Osteocyte (in vitro differentiated cells): ENCODE measurements at regions not wholly inside any gene's neighbourhood (a gene's known extent, or its start where the extent isn't known, plus 50 kb on each side); places are given as distances from the start of the nearest gene placed in this dataset.

Experiments
- DNase-seq: peaks from one replicate; pipeline ENCODE4 v3.0.0; 2021; ENCODE audit warnings: mixed read lengths; ENCODE audit not compliant: unreplicated experiment; ENCODE audit errors: extremely low spot score
- H3K27ac Mint-ChIP-seq: one replicate; pipeline ENCODE4 v1.8.0; 2021; ENCODE audit warnings: mild to moderate bottlenecking, mixed read lengths; ENCODE audit not compliant: unreplicated experiment
- H3K27me3 Mint-ChIP-seq: one replicate; pipeline ENCODE4 v1.8.0; 2021; ENCODE audit warnings: mixed read lengths; ENCODE audit not compliant: unreplicated experiment
- H3K36me3 Mint-ChIP-seq: one replicate; pipeline ENCODE4 v1.8.0; 2021; ENCODE audit warnings: mixed read lengths; ENCODE audit not compliant: unreplicated experiment
- H3K4me1 Mint-ChIP-seq: one replicate; pipeline ENCODE4 v1.8.0; 2021; ENCODE audit warnings: mixed read lengths; ENCODE audit not compliant: unreplicated experiment
- H3K4me3 Mint-ChIP-seq: one replicate; pipeline ENCODE4 v1.8.0; 2021; ENCODE audit warnings: mild to moderate bottlenecking, moderate library complexity, mixed read lengths; ENCODE audit not compliant: unreplicated experiment
- H3K9me3 Mint-ChIP-seq: one replicate; pipeline ENCODE4 v1.8.0; 2021; ENCODE audit warnings: mixed read lengths; ENCODE audit not compliant: unreplicated experiment
- TF ChIP-seq, protein P1 (sequence below): fragments of 200-600 bp; sonication (generic); IDR thresholded peaks from 2 replicates; pipeline ENCODE4 v1.5.0; 2021; ENCODE audit warnings: antibody characterized with exemption, mild to moderate bottlenecking, moderate library complexity

DNA sequence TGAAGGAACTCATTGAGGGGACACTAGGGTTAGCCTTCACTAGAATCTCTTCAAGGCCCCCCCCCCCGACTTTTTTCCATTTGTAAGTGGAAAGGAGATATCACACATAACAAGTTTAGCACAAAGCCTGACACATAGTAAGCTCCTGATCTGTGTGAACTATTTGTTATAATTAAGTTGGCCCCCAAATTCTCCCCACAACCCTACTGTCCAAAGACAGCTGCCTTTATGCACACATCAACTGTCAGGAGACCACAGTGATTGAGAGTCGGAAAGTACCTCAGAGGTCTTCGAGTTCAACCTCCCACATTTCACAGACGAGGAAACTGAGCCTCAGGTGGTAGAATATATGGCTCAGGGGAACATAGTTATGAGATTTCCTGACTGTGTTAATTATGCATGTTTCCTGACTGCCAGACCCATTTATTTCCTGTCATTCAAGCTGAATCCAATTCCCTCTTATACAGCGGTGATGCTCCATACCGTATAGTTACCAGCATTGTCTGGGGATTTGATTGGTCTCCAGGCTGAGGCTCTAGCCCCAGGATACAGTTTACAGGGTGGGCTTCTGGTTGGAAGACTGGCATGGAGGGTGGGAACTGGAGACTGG is 227.4 kb upstream of the CMC1 start:
- TF ChIP-seq, protein P1, sequence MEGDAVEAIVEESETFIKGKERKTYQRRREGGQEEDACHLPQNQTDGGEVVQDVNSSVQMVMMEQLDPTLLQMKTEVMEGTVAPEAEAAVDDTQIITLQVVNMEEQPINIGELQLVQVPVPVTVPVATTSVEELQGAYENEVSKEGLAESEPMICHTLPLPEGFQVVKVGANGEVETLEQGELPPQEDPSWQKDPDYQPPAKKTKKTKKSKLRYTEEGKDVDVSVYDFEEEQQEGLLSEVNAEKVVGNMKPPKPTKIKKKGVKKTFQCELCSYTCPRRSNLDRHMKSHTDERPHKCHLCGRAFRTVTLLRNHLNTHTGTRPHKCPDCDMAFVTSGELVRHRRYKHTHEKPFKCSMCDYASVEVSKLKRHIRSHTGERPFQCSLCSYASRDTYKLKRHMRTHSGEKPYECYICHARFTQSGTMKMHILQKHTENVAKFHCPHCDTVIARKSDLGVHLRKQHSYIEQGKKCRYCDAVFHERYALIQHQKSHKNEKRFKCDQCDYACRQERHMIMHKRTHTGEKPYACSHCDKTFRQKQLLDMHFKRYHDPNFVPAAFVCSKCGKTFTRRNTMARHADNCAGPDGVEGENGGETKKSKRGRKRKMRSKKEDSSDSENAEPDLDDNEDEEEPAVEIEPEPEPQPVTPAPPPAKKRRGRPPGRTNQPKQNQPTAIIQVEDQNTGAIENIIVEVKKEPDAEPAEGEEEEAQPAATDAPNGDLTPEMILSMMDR = no peak
- H3K4me3 Mint-ChIP-seq = no peak overlapping the region
- no peaks in the 10 kb centered on the region for H3K27me3 Mint-ChIP-seq
- H3K9me3 Mint-ChIP-seq = no peaks in the 10 kb centered on the region
- no peak overlapping the region for H3K27ac Mint-ChIP-seq
- no peaks in the 10 kb centered on the region for H3K4me1 Mint-ChIP-seq
- H3K36me3 Mint-ChIP-seq = no peaks in the 10 kb centered on the region
- DNase-seq = no peak

DNA sequence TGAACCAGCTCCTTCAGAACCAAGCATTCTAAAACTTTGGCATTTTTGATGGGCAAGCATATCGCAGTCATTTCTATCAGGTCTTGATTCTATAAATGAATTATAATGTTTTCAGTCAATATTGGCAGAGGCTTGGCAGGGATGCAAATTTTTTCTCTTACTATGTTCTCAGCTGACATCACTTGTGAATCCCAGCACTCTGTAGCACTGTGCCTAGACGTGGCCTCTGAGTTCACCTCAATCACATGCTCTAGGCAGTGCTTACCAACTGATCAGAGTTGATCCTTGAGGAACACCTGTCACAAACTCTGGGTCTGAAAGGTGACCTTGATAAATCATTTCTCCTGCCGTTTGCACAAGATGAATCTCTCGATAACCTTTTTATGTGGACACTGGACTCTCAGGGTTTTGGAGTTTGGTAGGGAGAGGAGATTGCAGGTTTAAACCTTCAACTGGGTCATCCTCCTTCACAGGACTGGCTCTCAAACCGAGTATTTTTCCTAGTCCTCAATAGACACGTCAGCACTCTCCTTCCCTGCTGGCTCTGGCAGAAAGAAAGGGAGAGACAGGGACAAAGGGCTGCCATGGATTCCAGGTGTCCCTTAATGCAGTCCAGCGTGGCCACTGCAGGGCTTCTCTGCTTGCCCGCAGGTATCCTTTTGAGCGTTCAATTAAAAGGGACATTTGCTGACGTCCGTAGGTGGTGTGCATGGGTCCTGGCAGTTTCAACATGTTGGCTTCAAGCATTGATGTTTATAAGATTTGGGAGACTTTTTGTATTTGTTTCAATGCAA is 222.3 kb upstream of the CMC1 start:
- H3K4me3 Mint-ChIP-seq = no peak overlapping the region
- peaks cover 2% of the 10 kb centered on the region for H3K36me3 Mint-ChIP-seq
- H3K4me1 Mint-ChIP-seq = no peaks in the 10 kb centered on the region
- DNase-seq = no peak
- H3K27me3 Mint-ChIP-seq = no peaks in the 10 kb centered on the region
- peaks cover 7% of the 10 kb centered on the region for H3K9me3 Mint-ChIP-seq
- TF ChIP-seq, protein P1 = no peak
- no peak overlapping the region for H3K27ac Mint-ChIP-seq

DNA sequence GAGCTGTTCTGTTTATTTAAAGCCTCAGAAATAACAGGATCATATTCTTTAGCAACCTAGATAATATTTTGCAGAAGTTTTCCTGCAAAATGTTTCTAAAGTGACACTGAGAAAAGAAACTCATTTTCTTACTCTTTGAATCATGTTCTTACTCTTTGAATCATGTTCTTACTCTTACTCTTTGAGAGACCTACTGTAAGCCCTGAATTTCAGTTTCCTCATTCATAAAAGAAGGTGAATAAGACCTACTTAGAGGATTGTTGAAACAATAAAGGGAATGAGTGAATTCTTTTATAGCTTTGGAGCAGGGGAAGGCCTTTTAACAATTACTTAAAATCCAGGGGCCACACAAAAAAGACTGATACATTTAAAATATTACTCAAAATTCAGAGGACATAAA is 221.7 kb upstream of the CMC1 start:
- Mint-ChIP-seq H3K9me3 (peaks cover 8% of the 10 kb centered on the region), H3K27me3 (no peaks in the 10 kb centered on the region), H3K36me3 (peaks cover 2% of the 10 kb centered on the region), H3K4me1 (no peaks in the 10 kb centered on the region), H3K4me3 (no peak overlapping the region), H3K27ac (no peak overlapping the region)
- TF ChIP-seq, protein P1 = no peak
- DNase-seq = no peak

DNA sequence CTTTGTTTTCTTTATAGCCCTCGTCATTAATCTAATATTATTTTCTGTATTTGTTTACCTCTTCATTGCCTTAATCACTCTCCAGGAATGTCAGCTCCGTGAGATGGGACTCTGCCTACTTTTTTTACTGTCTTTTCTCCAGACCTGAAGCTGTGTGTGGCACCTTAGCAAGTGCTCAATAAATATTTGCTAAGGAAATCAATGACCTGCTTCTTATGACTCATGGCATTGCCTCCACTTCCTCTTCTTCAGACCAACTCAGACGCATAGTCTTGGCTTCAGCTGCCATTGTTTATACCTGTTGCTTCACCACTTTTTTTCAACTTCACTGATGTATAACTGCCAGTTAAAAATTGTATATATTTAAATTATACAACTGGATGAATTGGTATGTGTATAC is 218.5 kb upstream of the CMC1 start:
- DNase-seq = no peak
- Mint-ChIP-seq H3K4me1 (no peaks in the 10 kb centered on the region), H3K27ac (no peak overlapping the region), H3K27me3 (no peaks in the 10 kb centered on the region), H3K4me3 (no peak overlapping the region), H3K9me3 (peaks cover 8% of the 10 kb centered on the region), H3K36me3 (peaks cover 2% of the 10 kb centered on the region)
- TF ChIP-seq, protein P1 = no peak

DNA sequence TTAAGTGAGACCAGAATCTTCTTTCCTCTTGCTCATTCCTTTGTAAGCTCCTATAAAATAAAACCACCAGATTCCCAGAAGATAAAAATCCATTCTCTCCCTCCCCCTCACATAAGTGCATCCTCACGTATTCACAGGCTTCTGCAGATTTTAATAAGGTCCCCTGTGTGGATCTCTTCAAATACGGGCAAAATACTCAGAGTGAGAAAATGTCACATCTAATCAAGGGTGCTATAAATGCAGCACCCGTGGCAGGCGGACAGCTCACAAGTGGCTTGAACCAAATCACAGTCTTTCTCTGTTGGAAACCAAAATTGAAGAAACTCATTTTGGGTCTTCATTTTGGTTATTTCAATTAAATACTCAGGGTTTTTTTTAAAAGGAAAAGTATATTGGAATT is 212.9 kb upstream of the CMC1 start:
- no peak overlapping the region for H3K27ac Mint-ChIP-seq
- no peaks in the 10 kb centered on the region for H3K4me1 Mint-ChIP-seq
- H3K27me3 Mint-ChIP-seq = no peaks in the 10 kb centered on the region
- DNase-seq = no peak
- H3K9me3 Mint-ChIP-seq = peaks cover 14% of the 10 kb centered on the region
- H3K4me3 Mint-ChIP-seq = no peak overlapping the region
- peaks cover 2% of the 10 kb centered on the region for H3K36me3 Mint-ChIP-seq
- TF ChIP-seq, protein P1 = no peak
